SK-N-SH treated with all-trans-retinoic acid at 6 μM for 48 hours (cell line): ENCODE measurements at regions not wholly inside any gene's neighbourhood (a gene's known extent, or its start where the extent isn't known, plus 50 kb on each side); places are given as distances from the start of the nearest gene placed in this dataset.

ENCODE experiments used
- ATAC-seq: fragments of 200-7000 bp; cut with Tn5 transposase; 3 replicates; pipeline ENCODE4 v1.9.1; 2020; ENCODE audit warnings: mild to moderate bottlenecking, moderate library complexity
- ARNTL ChIP-seq: fragments of 450-650 bp; formaldehyde crosslinking; IDR thresholded peaks from 2 replicates; pipeline ENCODE4 v1.5.0; 2020; ENCODE audit warnings: low read depth, mild to moderate bottlenecking, moderate library complexity, borderline replicate concordance
- CREB5 ChIP-seq: fragments of 250-450 bp; sonication (Bioruptor Pico); IDR thresholded peaks from 2 replicates; pipeline ENCODE4 v1.5.1; 2020; ENCODE audit warnings: low read depth, mild to moderate bottlenecking, moderate library complexity
- CSDC2 ChIP-seq: fragments of 250-450 bp; sonication (Bioruptor Pico); IDR thresholded peaks from 2 replicates; pipeline ENCODE4 v1.5.0; 2020; ENCODE audit warnings: mild to moderate bottlenecking, moderate library complexity
- ESRRG ChIP-seq: fragments of 250-450 bp; sonication (Bioruptor Pico); IDR thresholded peaks from 2 replicates; pipeline ENCODE4 v1.6.1; 2021; ENCODE audit warnings: mild to moderate bottlenecking
- GLIS3 ChIP-seq: fragments of 250-450 bp; sonication (Bioruptor Pico); IDR thresholded peaks from 2 replicates; pipeline ENCODE4 v1.5.0; 2020; ENCODE audit warnings: mild to moderate bottlenecking, moderate library complexity
- ISL1 ChIP-seq: fragments of 250-450 bp; sonication (Bioruptor Pico); IDR thresholded peaks from 2 replicates; pipeline ENCODE4 v2.1.2; 2022; ENCODE audit warnings: mild to moderate bottlenecking, moderate library complexity
- OSR1 ChIP-seq: fragments of 250-450 bp; sonication (Bioruptor Pico); IDR thresholded peaks from 2 replicates; pipeline ENCODE4 v1.8.0; 2022; ENCODE audit warnings: moderate library complexity, mild to moderate bottlenecking, inconsistent platforms
- PATZ1 ChIP-seq: fragments of 250-450 bp; sonication (Bioruptor Pico); IDR thresholded peaks from 2 replicates; pipeline ENCODE4 v1.8.0; 2020; ENCODE audit warnings: mild to moderate bottlenecking, moderate library complexity, borderline replicate concordance
- POU6F1 ChIP-seq: fragments of 250-450 bp; sonication (Bioruptor Pico); IDR thresholded peaks from 2 replicates; pipeline ENCODE4 v1.8.0; 2021; ENCODE audit warnings: low read depth, mild to moderate bottlenecking, moderate library complexity, borderline replicate concordance
- PPARA ChIP-seq: fragments of 250-450 bp; sonication (Bioruptor Pico); IDR thresholded peaks from 2 replicates; pipeline ENCODE4 v1.5.0; 2020; ENCODE audit warnings: mild to moderate bottlenecking, borderline replicate concordance
- RARB ChIP-seq: fragments of 250-450 bp; sonication (Bioruptor Pico); IDR thresholded peaks from 2 replicates; pipeline ENCODE4 v1.8.0; 2021; ENCODE audit warnings: mild to moderate bottlenecking, moderate library complexity
- SNAI2 ChIP-seq: fragments of 250-450 bp; sonication (Bioruptor Pico); IDR thresholded peaks from 2 replicates; pipeline ENCODE4 v1.5.0; 2020; ENCODE audit warnings: mild to moderate bottlenecking, moderate library complexity
- TCF4 ChIP-seq: fragments of 250-450 bp; sonication (Bioruptor Pico); IDR thresholded peaks from 2 replicates; pipeline ENCODE4 v1.8.0; 2021; ENCODE audit warnings: mild to moderate bottlenecking, moderate library complexity, borderline replicate concordance
- TOX ChIP-seq: fragments of 250-450 bp; sonication (Bioruptor Pico); IDR thresholded peaks from 2 replicates; pipeline ENCODE4 v1.8.0; 2021; ENCODE audit warnings: mild to moderate bottlenecking, moderate library complexity, borderline replicate concordance
- TSHZ2 ChIP-seq: fragments of 250-450 bp; sonication (Bioruptor Pico); IDR thresholded peaks from 2 replicates; pipeline ENCODE4 v1.5.0; 2020; ENCODE audit warnings: mild to moderate bottlenecking, moderate library complexity
- ZC3H10 ChIP-seq: fragments of 250-450 bp; sonication (Bioruptor Pico); IDR thresholded peaks from 2 replicates; pipeline ENCODE4 v1.5.1; 2021; ENCODE audit warnings: mild to moderate bottlenecking, moderate library complexity
- ZFP3 ChIP-seq: fragments of 250-450 bp; sonication (Bioruptor Pico); IDR thresholded peaks from 2 replicates; pipeline ENCODE4 v1.5.0; 2020; ENCODE audit warnings: mild to moderate bottlenecking, moderate library complexity
- ZFP30 ChIP-seq: fragments of 450-650 bp; formaldehyde crosslinking; IDR thresholded peaks from 2 replicates; pipeline ENCODE4 v1.5.0; 2022; ENCODE audit warnings: mild to moderate bottlenecking, moderate library complexity
- ZNF565 ChIP-seq: fragments of 450-650 bp; formaldehyde crosslinking; conservative IDR thresholded peaks from 2 replicates; pipeline ENCODE4 v1.5.0; 2020; ENCODE audit warnings: low read depth, mild to moderate bottlenecking, moderate library complexity

DNA sequence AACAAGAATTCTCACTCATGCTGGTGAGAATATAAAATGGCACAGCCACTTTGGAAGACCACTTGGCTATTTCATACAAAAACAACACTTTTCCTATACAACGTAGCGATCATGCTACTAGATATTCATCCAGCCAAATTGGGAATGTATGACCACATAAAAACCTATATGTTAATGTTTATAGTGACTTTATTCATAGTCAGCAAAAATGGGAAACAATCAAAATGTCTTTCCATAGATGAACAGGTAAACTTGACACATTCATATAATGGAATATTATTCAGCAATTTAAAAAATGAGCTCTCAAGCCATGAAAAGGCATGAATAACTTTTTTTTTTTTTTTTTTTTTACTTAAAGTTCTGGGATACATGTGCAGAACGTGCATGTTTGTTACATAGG is 445.2 kb downstream of the ZBBX start:
- TF ChIP-seq TOX (CRISPR knock-in tag) (no peak), SNAI2 (no peak), RARB (no peak), TSHZ2 (CRISPR knock-in tag) (no peak), PATZ1 (CRISPR knock-in tag) (no peak), ZFP3 (CRISPR knock-in tag) (no peak), TCF4 (CRISPR knock-in tag) (no peak), OSR1 (CRISPR knock-in tag) (no peak)
- no peak for ATAC-seq

- no peak for TF ChIP-seq ARNTL (CRISPR knock-in tag)
- no peak for ATAC-seq
These were observed 462.7 kb downstream of the ZBBX start for GRCh38 chr3:166917437-166917836.

DNA sequence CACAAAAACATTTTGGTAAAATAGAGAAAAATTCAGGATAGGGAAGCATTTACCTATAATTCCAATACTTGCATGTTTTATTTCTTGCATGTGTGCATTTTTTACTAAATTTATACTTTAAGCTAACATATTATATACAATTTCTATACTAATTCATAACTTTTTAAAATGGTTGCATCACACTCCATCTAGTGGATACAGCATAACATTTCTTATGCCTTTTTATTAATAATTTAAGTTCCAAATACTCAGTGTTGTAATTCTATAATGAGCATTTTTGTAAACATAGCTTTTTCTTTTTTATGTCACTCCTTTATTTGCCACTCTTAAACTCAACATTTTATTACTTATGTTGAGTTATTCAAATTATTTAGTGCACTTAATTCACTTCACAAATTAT is 477.7 kb downstream of the ZBBX start:
- TF ChIP-seq ZFP3 (CRISPR knock-in tag) = no peak
- no peak for TF ChIP-seq GLIS3 (CRISPR knock-in tag)
- TF ChIP-seq ZFP30 = no peak
- no peak for TF ChIP-seq CSDC2 (CRISPR knock-in tag)
- no peak for TF ChIP-seq TSHZ2 (CRISPR knock-in tag)
- no peak for TF ChIP-seq OSR1 (CRISPR knock-in tag)
- TF ChIP-seq ZNF565 (CRISPR knock-in tag) = no peak
- ATAC-seq = no peak

DNA sequence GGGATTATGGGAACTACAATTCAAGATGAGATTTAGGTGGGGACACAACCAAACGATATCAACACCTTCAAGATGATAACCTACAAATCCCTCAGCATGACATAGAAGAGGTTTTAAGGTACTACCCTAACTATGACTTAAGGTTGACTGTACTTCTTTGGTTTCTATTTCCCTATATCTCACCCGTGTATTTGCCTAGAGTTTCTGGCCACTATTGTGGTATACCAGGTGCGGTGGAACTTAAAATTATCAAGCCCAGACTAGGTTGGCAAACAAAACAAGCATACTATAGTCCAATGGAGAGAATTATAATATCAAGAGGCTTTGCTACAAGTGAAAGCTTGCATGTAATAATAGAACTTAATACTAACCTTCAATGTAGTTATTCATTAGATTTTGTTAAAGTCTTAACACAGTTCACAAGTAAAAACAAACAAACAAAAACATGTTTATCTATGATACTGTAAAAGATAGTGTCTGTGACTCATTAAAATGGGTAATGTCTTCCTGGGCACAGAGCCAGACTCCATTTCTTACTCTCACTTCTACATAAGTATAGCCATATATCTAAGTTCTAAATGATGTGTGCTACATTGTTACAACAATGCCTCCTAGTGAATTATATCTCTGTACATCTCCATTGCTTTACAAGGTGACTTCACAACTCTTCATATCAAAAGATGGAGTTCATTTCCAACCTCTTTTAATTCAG is 479.1 kb downstream of the ZBBX start:
- no peak for ATAC-seq
- TF ChIP-seq ZNF565 (CRISPR knock-in tag) = no peak
- TF ChIP-seq ZC3H10 (CRISPR knock-in tag) = no peak
- TF ChIP-seq POU6F1 (CRISPR knock-in tag) = no peak
- TF ChIP-seq ZFP3 (CRISPR knock-in tag) = no peak
- no peak for TF ChIP-seq PATZ1 (CRISPR knock-in tag)
- TF ChIP-seq RARB = no peak
- no peak for TF ChIP-seq TSHZ2 (CRISPR knock-in tag)
- no peak for TF ChIP-seq TCF4 (CRISPR knock-in tag)
- TF ChIP-seq OSR1 (CRISPR knock-in tag) = no peak
- no peak for TF ChIP-seq ISL1 (CRISPR knock-in tag)
- no peak for TF ChIP-seq ESRRG
- TF ChIP-seq TOX (CRISPR knock-in tag) = no peak
- no peak for TF ChIP-seq GLIS3 (CRISPR knock-in tag)
- no peak for TF ChIP-seq PPARA
- no peak for TF ChIP-seq CREB5 (CRISPR knock-in tag)
